IMR-90 (cell line): ENCODE measurements at regions not wholly inside any gene's neighbourhood (a gene's known extent, or its start where the extent isn't known, plus 50 kb on each side); places are given as distances from the start of the nearest gene placed in this dataset.

ENCODE experiments used
- ATAC-seq: fragments of 200-7000 bp; cut with Tn5 transposase; 2 replicates; pipeline ENCODE4 v1.9.1; 2020; ENCODE audit warnings: low read depth, mild to moderate bottlenecking, moderate library complexity
- BruUV-seq: library from RNA; stranded (reverse); fragments of 400-500 nt; replicated peaks from 2 replicates; lab custom pipeline; 2021; lab: Mats Ljungman, UMichigan
- CTCF ChIA-PET: fragments of 300-600 bp; formaldehyde crosslinking; extraction: SDS; loops from one replicate; lab custom pipeline; 2021; ENCODE audit warnings: antibody characterized with exemption; lab: Yijun Ruan, JAX
- POLR2A ChIA-PET: fragments of 300-600 bp; sonication (Branson Sonifier 250); formaldehyde crosslinking; loops from one replicate; lab custom pipeline; 2022; ENCODE audit warnings: antibody characterized with exemption; ENCODE audit not compliant: unreplicated experiment; lab: Charles Lee
- DNase-seq: peaks from one replicate; pipeline ENCODE4 v3.0.0; 2013
- H2AFZ ChIP-seq: replicated peaks from 2 replicates; pipeline ENCODE3; 2013; ENCODE audit warnings: low read length, mild to moderate bottlenecking; ENCODE audit not compliant: poor library complexity
- H2AK5ac ChIP-seq: 2 replicates; pipeline ENCODE4 v1.6.1; 2013; ENCODE audit warnings: low read depth, low read length, inconsistent platforms
- H2AK9ac ChIP-seq: replicated peaks from 2 replicates; pipeline ENCODE3; 2013; ENCODE audit warnings: mild to moderate bottlenecking, low read depth, low read length, moderate library complexity; ENCODE audit not compliant: poor library complexity
- H2BK120ac ChIP-seq: 2 replicates; pipeline ENCODE4 v1.6.1; 2013; ENCODE audit warnings: low read depth, low read length, inconsistent platforms
- H2BK15ac ChIP-seq: 3 replicates; pipeline ENCODE4 v1.6.1; 2013; ENCODE audit warnings: low read depth, low read length, inconsistent platforms
- H2BK20ac ChIP-seq: 2 replicates; pipeline ENCODE4 v1.6.1; 2013; ENCODE audit warnings: low read depth, mild to moderate bottlenecking, inconsistent platforms, low read length, moderate library complexity
- H2BK5ac ChIP-seq: 2 replicates; pipeline ENCODE4 v1.6.1; 2013; ENCODE audit warnings: mild to moderate bottlenecking, low read depth, low read length, inconsistent platforms; ENCODE audit not compliant: poor library complexity, severe bottlenecking
- H3K14ac ChIP-seq: replicated peaks from 2 replicates; pipeline ENCODE4 v1.6.1; 2013; ENCODE audit warnings: low read depth, low read length, inconsistent platforms
- H3K18ac ChIP-seq: 2 replicates; pipeline ENCODE4 v1.6.1; 2013; ENCODE audit warnings: low read depth, low read length, control low read depth
- H3K23ac ChIP-seq: 2 replicates; pipeline ENCODE4 v1.6.1; 2013; ENCODE audit warnings: low read depth, low read length, inconsistent platforms
- H3K27ac ChIP-seq: 2 replicates; pipeline ENCODE4 v1.5.1; 2013; ENCODE audit warnings: mild to moderate bottlenecking, control low read depth, low read length; ENCODE audit not compliant: insufficient read depth
- H3K27me3 ChIP-seq: 2 replicates; pipeline ENCODE4 v1.6.1; 2013; ENCODE audit warnings: low read length; ENCODE audit not compliant: control insufficient read depth, insufficient read depth
- H3K36me3 ChIP-seq: 2 replicates; pipeline ENCODE4 v1.6.1; 2013; ENCODE audit warnings: low read length, mixed read lengths; ENCODE audit not compliant: control insufficient read depth, insufficient read depth
- H3K4ac ChIP-seq: 2 replicates; pipeline ENCODE4 v1.6.1; 2013; ENCODE audit warnings: low read depth, low read length, inconsistent platforms
- H3K4me1 ChIP-seq: 2 replicates; pipeline ENCODE4 v1.6.1; 2013; ENCODE audit warnings: low read length, mixed read lengths; ENCODE audit not compliant: control insufficient read depth, insufficient read depth
- H3K4me2 ChIP-seq: 2 replicates; pipeline ENCODE4 v1.6.1; 2013; ENCODE audit warnings: low read depth, mild to moderate bottlenecking, control low read depth, low read length, moderate library complexity
- H3K4me3 ChIP-seq: 2 replicates; pipeline ENCODE4 v1.5.1; 2013; ENCODE audit warnings: low read depth, mild to moderate bottlenecking, control low read depth, low read length, moderate library complexity; ENCODE audit not compliant: insufficient read depth
- H3K56ac ChIP-seq: 2 replicates; pipeline ENCODE4 v1.6.1; 2013; ENCODE audit warnings: low read length, inconsistent platforms; ENCODE audit not compliant: insufficient read depth; ENCODE audit errors: extremely low read depth
- H3K79me1 ChIP-seq, 2 experiments: 2 replicates each; pipeline ENCODE4 v1.6.1; 2013; ENCODE audit warnings: low read length in 2 of 2, inconsistent platforms in 1 of 2, low read depth in 1 of 2
- H3K9ac ChIP-seq: 2 replicates; pipeline ENCODE4 v1.6.1; 2013; ENCODE audit warnings: low read depth, low read length, control low read depth
- H3K9me1 ChIP-seq: 2 replicates; pipeline ENCODE4 v1.6.1; 2013; ENCODE audit warnings: low read length, inconsistent platforms; ENCODE audit not compliant: insufficient read depth
- H3K9me3 ChIP-seq: 2 replicates; pipeline ENCODE4 v1.6.1; 2013; ENCODE audit warnings: low read length; ENCODE audit not compliant: control insufficient read depth, insufficient read depth
- H4K20me1 ChIP-seq: 2 replicates; pipeline ENCODE4 v1.6.1; 2013; ENCODE audit warnings: low read length, inconsistent platforms; ENCODE audit not compliant: insufficient read depth
- H4K5ac ChIP-seq: 2 replicates; pipeline ENCODE4 v1.6.1; 2013; ENCODE audit warnings: mild to moderate bottlenecking, low read depth, low read length, control low read depth
- H4K8ac ChIP-seq, 2 experiments: 2 replicates each; pipeline ENCODE4 v1.6.1; 2013; ENCODE audit warnings: low read depth in 2 of 2, low read length in 2 of 2, control low read depth in 1 of 2, inconsistent platforms in 1 of 2
- H4K91ac ChIP-seq: 2 replicates; pipeline ENCODE4 v1.6.1; 2013; ENCODE audit warnings: low read depth, low read length, inconsistent platforms; ENCODE audit not compliant: insufficient read depth
- CEBPB ChIP-seq: IDR thresholded peaks from 2 replicates; pipeline ENCODE4 v1.6.1; 2012; ENCODE audit warnings: low read depth, low read length, improper control_type of control experiment
- CHD1 ChIP-seq: IDR thresholded peaks from 2 replicates; pipeline ENCODE4 v1.6.1; 2012; ENCODE audit warnings: low read depth, low read length, improper control_type of control experiment
- MAFK ChIP-seq: IDR thresholded peaks from 2 replicates; pipeline ENCODE4 v1.6.1; 2012; ENCODE audit warnings: low read depth, low read length, improper control_type of control experiment
- MAZ ChIP-seq: IDR thresholded peaks from 2 replicates; pipeline ENCODE4 v1.6.1; 2012; ENCODE audit warnings: low read depth, mild to moderate bottlenecking, low read length, improper control_type of control experiment, moderate library complexity, borderline replicate concordance
- MXI1 ChIP-seq: IDR thresholded peaks from 2 replicates; pipeline ENCODE4 v1.6.1; 2012; ENCODE audit warnings: low read depth, mild to moderate bottlenecking, low read length, moderate library complexity, borderline replicate concordance
- NFE2L2 ChIP-seq: fragments of 150-350 bp; IDR thresholded peaks from 2 replicates; pipeline ENCODE4 v1.6.1; 2016; ENCODE audit warnings: low read depth, mild to moderate bottlenecking, low read length
- RAD21 ChIP-seq: IDR thresholded peaks from 2 replicates; pipeline ENCODE4 v1.6.1; 2012; ENCODE audit warnings: low read length, improper control_type of control experiment
- RCOR1 ChIP-seq: IDR thresholded peaks from 2 replicates; pipeline ENCODE4 v1.6.1; 2012; ENCODE audit warnings: mild to moderate bottlenecking, low read length, improper control_type of control experiment; ENCODE audit not compliant: insufficient replicate concordance
- RFX5 ChIP-seq: IDR thresholded peaks from 2 replicates; pipeline ENCODE4 v1.8.0; 2012; ENCODE audit warnings: low read depth, mild to moderate bottlenecking, low read length, moderate library complexity
- WGBS, 2 experiments: methylation state at CpG; one replicate each; pipeline versions ENCODE4 v1.1.5 to v1.1.7; 2013; ENCODE audit warnings: missing lambda C conversion rate in 2 of 2; ENCODE audit not compliant: insufficient read length in 1 of 2; ENCODE audit errors: extremely low coverage in 2 of 2; 5-methylcytosine and 5-hydroxymethylcytosine counted together
- dilution Hi-C: fragments of 300-500 bp; cut with HindIII; formaldehyde crosslinking; loops from one replicate; pipeline ENCODE4 v1.14.3; 2018; ENCODE audit warnings: low sequenced_read_pairs; ENCODE audit not compliant: unreplicated experiment
- in situ Hi-C: fragments of 300-500 bp; cut with MboI; formaldehyde crosslinking; loops from 3 replicates; pipeline ENCODE4 v1.14.3; 2019; ENCODE audit warnings: low sequenced_read_pairs, inconsistent platforms, mixed read lengths
- intact Hi-C: fragments of 100-400 bp; cut with micrococcal nuclease; formaldehyde crosslinking; loops from 2 replicates; pipeline ENCODE4 v1.10.0; 2022
- TF ChIP-seq, protein P1 (sequence below): conservative IDR thresholded peaks from 2 replicates; pipeline ENCODE4 v1.5.1; 2012; ENCODE audit warnings: mild to moderate bottlenecking, low read depth, low read length, improper control_type of control experiment

DNA sequence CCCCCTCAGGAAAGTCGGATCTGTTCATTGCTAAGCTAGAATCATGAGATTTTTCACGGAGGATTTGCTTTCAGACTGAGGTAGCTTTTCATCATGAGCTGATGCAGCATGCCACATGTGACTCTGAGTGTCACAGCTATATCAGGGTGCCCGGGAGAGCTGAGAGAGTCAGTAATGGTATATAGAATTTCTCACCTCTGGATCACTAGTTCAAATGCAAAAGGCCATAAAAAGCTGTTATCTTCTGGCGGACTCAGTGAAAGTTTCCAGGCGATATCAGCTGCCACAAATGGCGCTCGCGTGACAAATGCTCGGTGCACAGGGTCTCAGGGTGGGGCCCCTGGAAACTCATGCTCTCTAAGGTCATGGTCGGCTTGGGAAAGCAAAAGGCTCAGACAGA, 150.1 kb downstream of the DHX15 start:
- H4K91ac ChIP-seq = no peak overlapping the region
- no peak overlapping the region for H3K14ac ChIP-seq
- no peak overlapping the region for H3K18ac ChIP-seq
- intact Hi-C loops (no loop called here), in situ Hi-C loops (loop anchor here (25.0 kb wide), 1 partner anchor 1297 kb away; no protein-coding TSS in a partner anchor), dilution Hi-C loops (no loop called here)
- no peak overlapping the region for H3K4me2 ChIP-seq
- no peak for DNase-seq
- no peak overlapping the region for H2BK20ac ChIP-seq
- H3K9me3 ChIP-seq = no peaks in the 10 kb centered on the region
- H2AK5ac ChIP-seq = no peak overlapping the region
- no TSS peak for BruUV-seq
- no peaks in the 10 kb centered on the region for H3K79me1 ChIP-seq
- H3K4me3 ChIP-seq = no peak overlapping the region
- H2AK9ac ChIP-seq = no peak overlapping the region
- peaks cover 15% of the 10 kb centered on the region for H3K27me3 ChIP-seq
- 47% methylated on average over 3 of the region's 10 CpGs; no CpG with 5 or more reads in 1 of the 2 experiments for WGBS, 2 experiments
- no peak overlapping the region for H2BK15ac ChIP-seq
- H3K9me1 ChIP-seq = no peaks in the 10 kb centered on the region
- H3K36me3 ChIP-seq = no peaks in the 10 kb centered on the region
- H2BK120ac ChIP-seq = no peak overlapping the region
- H2AFZ ChIP-seq = no peak overlapping the region
- no peak overlapping the region for H3K9ac ChIP-seq
- no peak overlapping the region for H2BK5ac ChIP-seq
- H3K23ac ChIP-seq = no peak overlapping the region
- no peaks in the 10 kb centered on the region for H4K20me1 ChIP-seq
- ChIA-PET POLR2A (no interaction called here), CTCF (no interaction called here)
- no peaks in the 10 kb centered on the region for H3K4me1 ChIP-seq
- TF ChIP-seq RFX5 (no peak), CHD1 (no peak), MAFK (no peak), NFE2L2 (no peak), MAZ (no peak), RAD21 (no peak), CEBPB (no peak), RCOR1 (no peak), MXI1 (no peak)
- TF ChIP-seq, protein P1, sequence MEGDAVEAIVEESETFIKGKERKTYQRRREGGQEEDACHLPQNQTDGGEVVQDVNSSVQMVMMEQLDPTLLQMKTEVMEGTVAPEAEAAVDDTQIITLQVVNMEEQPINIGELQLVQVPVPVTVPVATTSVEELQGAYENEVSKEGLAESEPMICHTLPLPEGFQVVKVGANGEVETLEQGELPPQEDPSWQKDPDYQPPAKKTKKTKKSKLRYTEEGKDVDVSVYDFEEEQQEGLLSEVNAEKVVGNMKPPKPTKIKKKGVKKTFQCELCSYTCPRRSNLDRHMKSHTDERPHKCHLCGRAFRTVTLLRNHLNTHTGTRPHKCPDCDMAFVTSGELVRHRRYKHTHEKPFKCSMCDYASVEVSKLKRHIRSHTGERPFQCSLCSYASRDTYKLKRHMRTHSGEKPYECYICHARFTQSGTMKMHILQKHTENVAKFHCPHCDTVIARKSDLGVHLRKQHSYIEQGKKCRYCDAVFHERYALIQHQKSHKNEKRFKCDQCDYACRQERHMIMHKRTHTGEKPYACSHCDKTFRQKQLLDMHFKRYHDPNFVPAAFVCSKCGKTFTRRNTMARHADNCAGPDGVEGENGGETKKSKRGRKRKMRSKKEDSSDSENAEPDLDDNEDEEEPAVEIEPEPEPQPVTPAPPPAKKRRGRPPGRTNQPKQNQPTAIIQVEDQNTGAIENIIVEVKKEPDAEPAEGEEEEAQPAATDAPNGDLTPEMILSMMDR = no peak
- no peak overlapping the region for H3K4ac ChIP-seq
- no peak overlapping the region for H3K56ac ChIP-seq
- ATAC-seq = no peak
- no peak overlapping the region for H4K5ac ChIP-seq
- H3K27ac ChIP-seq = no peak overlapping the region
- H4K8ac ChIP-seq = no peak overlapping the region
